MM.1S (cell line): ENCODE measurements at regions not wholly inside any gene's neighbourhood (a gene's known extent, or its start where the extent isn't known, plus 50 kb on each side); places are given as distances from the start of the nearest gene placed in this dataset.

Experiments used
- DNase-seq: peaks from one replicate; pipeline ENCODE4 v3.0.0-alpha.2; 2015
- H2AFZ ChIP-seq: fragments of 300-600 bp; sonication (generic); 2 replicates; pipeline ENCODE4 v1.6.0; 2016; ENCODE audit warnings: antibody characterized with exemption, low read length
- H3F3A ChIP-seq: fragments of 300-600 bp; sonication (generic); 2 replicates; pipeline ENCODE4 v1.6.1; 2016; ENCODE audit warnings: mild to moderate bottlenecking, antibody characterized with exemption, low read length, moderate library complexity, mixed read lengths; ENCODE audit not compliant: insufficient read depth
- H3K27ac ChIP-seq: fragments of 300-600 bp; sonication (generic); 2 replicates; pipeline ENCODE4 v1.5.1; 2016; ENCODE audit warnings: mild to moderate bottlenecking, low read length
- H3K27me3 ChIP-seq: fragments of 300-600 bp; sonication (generic); replicated peaks from 2 replicates; pipeline ENCODE4 v1.6.0; 2016; ENCODE audit warnings: low read length; ENCODE audit not compliant: insufficient read depth
- H3K36me3 ChIP-seq: fragments of 300-600 bp; sonication (generic); replicated peaks from 2 replicates; pipeline ENCODE4 v1.6.1; 2016; ENCODE audit warnings: mild to moderate bottlenecking, low read length, mixed read lengths; ENCODE audit not compliant: insufficient read depth
- H3K4me1 ChIP-seq: fragments of 300-600 bp; sonication (generic); 2 replicates; pipeline ENCODE4 v1.6.1; 2016; ENCODE audit warnings: low read length, mixed read lengths
- H3K4me2 ChIP-seq: fragments of 300-600 bp; sonication (generic); 2 replicates; pipeline ENCODE4 v1.6.0; 2016; ENCODE audit warnings: low read depth, low read length
- H3K4me3 ChIP-seq: fragments of 300-600 bp; sonication (generic); 2 replicates; pipeline ENCODE4 v1.5.1; 2016; ENCODE audit warnings: low read length, mixed read lengths
- H3K79me2 ChIP-seq: fragments of 300-600 bp; sonication (generic); 2 replicates; pipeline ENCODE4 v1.6.1; 2016; ENCODE audit warnings: mixed run types, low read length, mixed read lengths
- H3K9ac ChIP-seq: fragments of 300-600 bp; sonication (generic); 2 replicates; pipeline ENCODE4 v1.6.1; 2016; ENCODE audit warnings: low read length, mixed read lengths
- H3K9me2 ChIP-seq: fragments of 300-600 bp; sonication (generic); replicated peaks from 2 replicates; pipeline ENCODE4 v1.6.1; 2016; ENCODE audit warnings: mild to moderate bottlenecking, low read length, mixed read lengths; ENCODE audit not compliant: insufficient read depth
- H3K9me3 ChIP-seq: fragments of 300-600 bp; sonication (generic); replicated peaks from 2 replicates; pipeline ENCODE4 v1.6.1; 2016; ENCODE audit warnings: mild to moderate bottlenecking, low read length, mixed read lengths; ENCODE audit not compliant: insufficient read depth
- H4K20me1 ChIP-seq: fragments of 300-600 bp; sonication (generic); 2 replicates; pipeline ENCODE4 v1.6.1; 2016; ENCODE audit warnings: mild to moderate bottlenecking, low read length, moderate library complexity, mixed read lengths; ENCODE audit not compliant: insufficient read depth
- CTCF ChIP-seq: fragments of 300-600 bp; sonication (generic); IDR thresholded peaks from 2 replicates; pipeline ENCODE4 v1.5.1; 2016; ENCODE audit warnings: antibody characterized with exemption, low read length, mixed read lengths
- EZH2 ChIP-seq: fragments of 300-600 bp; sonication (generic); optimal IDR thresholded peaks from 2 replicates; pipeline ENCODE3; 2017; ENCODE audit warnings: low read depth, mild to moderate bottlenecking, antibody characterized with exemption, low read length, mixed read lengths
- EZH2phosphoT487 ChIP-seq: fragments of 300-600 bp; sonication (generic); IDR thresholded peaks from 2 replicates; pipeline ENCODE4 v1.6.1; 2018; ENCODE audit warnings: antibody characterized with exemption, low read length

DNA sequence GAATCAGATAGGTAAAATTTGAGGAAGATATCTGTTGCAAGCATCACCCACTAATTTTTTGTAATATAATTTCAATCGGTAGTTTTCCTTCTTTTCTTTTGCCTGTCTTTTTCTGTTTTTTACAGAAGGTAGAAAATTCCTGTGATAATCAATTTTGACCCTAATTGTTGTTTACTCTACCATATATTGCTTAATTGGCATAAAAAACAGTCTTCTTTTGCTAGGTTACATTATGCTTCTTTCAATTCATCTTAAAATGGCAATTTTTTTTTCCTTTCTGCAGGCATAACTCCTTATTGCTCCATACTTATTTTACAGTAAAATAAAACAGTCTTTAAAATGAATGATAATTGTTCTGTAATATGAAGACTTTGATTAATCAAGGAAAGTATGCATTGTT, 286.2 kb upstream of the LRP1B start:
- H3K36me3 ChIP-seq: no peaks in the 10 kb centered on the region
- H3K9me3 ChIP-seq: no peaks in the 10 kb centered on the region
- no peak for DNase-seq
- H3K4me1 ChIP-seq: no peaks in the 10 kb centered on the region
- H3K9ac ChIP-seq: no peak overlapping the region
- no peak overlapping the region for H2AFZ ChIP-seq
- no peaks in the 10 kb centered on the region for H3F3A ChIP-seq
- H3K79me2 ChIP-seq: no peaks in the 10 kb centered on the region
- no peaks in the 10 kb centered on the region for H4K20me1 ChIP-seq
- TF ChIP-seq CTCF (no peak), EZH2phosphoT487 (no peak), EZH2 (no peak)
- H3K9me2 ChIP-seq: no peaks in the 10 kb centered on the region
- no peak overlapping the region for H3K27ac ChIP-seq
- H3K4me3 ChIP-seq: no peak overlapping the region
- no peaks in the 10 kb centered on the region for H3K27me3 ChIP-seq
- no peak overlapping the region for H3K4me2 ChIP-seq

GRCh38 chr2:142415461-142415860, 284.6 kb upstream of the LRP1B start:
- Histone ChIP-seq H4K20me1 (no peaks in the 10 kb centered on the region), H3F3A (no peaks in the 10 kb centered on the region), H3K79me2 (no peaks in the 10 kb centered on the region), H3K4me1 (no peaks in the 10 kb centered on the region), H3K27me3 (no peaks in the 10 kb centered on the region), H3K9ac (no peak overlapping the region), H3K4me2 (no peak overlapping the region), H3K36me3 (no peaks in the 10 kb centered on the region), H3K4me3 (no peak overlapping the region), H3K9me2 (no peaks in the 10 kb centered on the region), H3K9me3 (no peaks in the 10 kb centered on the region), H2AFZ (no peak overlapping the region), H3K27ac (no peak overlapping the region)
- no peak for TF ChIP-seq CTCF
- no peak for TF ChIP-seq EZH2
- no peak for TF ChIP-seq EZH2phosphoT487
- no peak for DNase-seq

- Histone ChIP-seq H3K36me3 (no peaks in the 10 kb centered on the region), H3K79me2 (no peaks in the 10 kb centered on the region), H3K4me2 (no peak overlapping the region), H3K9ac (no peak overlapping the region), H2AFZ (no peak overlapping the region), H3F3A (no peaks in the 10 kb centered on the region), H3K27ac (no peak overlapping the region), H3K4me1 (peaks cover 10% of the 10 kb centered on the region; the same call in 1 of the 2 replicates), H3K9me2 (no peaks in the 10 kb centered on the region), H3K4me3 (no peak overlapping the region), H4K20me1 (no peaks in the 10 kb centered on the region), H3K27me3 (no peaks in the 10 kb centered on the region), H3K9me3 (no peaks in the 10 kb centered on the region)
- no peak for DNase-seq
- TF ChIP-seq EZH2phosphoT487 (no peak), CTCF (no peak), EZH2 (no peak)
Observed at GRCh38 chr2:142398212-142398611, 267.4 kb upstream of the LRP1B start.
